ENCODE measurements at regions not wholly inside any gene's neighbourhood (a gene's known extent, or its start where the extent isn't known, plus 50 kb on each side); places are given as distances from the start of the nearest gene placed in this dataset.

- DNase-seq = no peak
Observed at GRCh38 chr15:62976301-62976881, 66.2 kb upstream of the TPM1 start.

GRCh38 chr15:62977952-62978811, 64.4 kb upstream of the TPM1 start:
- no peak for DNase-seq

- DNase-seq = no peak
Observed at GRCh38 chr15:62979252-62979651, 63.3 kb upstream of the TPM1 start.

GRCh38 chr15:62981071-62981470, 61.5 kb upstream of the TPM1 start:
- DNase-seq = no peak

DNA sequence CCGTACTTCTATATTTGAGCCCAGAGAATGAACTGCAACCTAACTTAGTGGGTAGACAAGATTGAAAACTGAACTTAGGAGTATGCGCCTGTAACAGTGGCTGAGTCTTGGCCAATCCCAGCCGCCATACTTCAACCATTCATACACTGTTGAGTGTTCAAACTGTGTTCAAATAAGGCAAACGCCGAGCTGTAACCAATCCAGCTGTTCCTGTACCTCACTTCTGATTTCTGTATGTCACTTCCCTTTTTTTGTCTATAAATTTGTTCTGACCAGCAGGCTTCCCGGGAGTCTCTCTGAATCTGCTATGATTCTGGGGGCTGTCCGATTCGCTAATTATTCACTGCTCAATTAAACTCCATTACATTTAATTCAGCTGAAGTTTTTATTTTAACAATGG, 58.6 kb upstream of the TPM1 start:
- no peak for DNase-seq

DNA sequence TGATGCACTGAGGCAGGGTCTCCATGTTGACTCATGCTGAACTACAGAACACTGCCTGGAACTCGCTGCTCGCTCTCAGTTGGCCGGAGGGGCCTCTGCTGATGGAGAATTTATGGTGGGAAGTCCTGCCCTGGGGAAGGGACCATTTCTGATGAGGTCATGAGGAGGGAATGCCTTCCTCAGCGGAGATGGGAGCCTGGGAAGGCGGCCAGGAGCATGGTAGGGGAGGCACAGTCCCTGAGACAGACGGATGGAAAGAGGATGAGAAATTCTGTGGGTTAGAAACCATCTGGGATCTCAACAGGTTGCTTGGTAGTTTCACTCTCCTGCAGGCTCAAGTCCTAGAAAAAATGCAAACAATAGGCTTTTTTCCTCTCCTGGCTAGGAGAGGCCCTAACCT, 56.8 kb upstream of the TPM1 start:
- DNase-seq = no peak

GRCh38 chr15:62986948-62987347, 55.6 kb upstream of the TPM1 start:
- no peak for DNase-seq

GRCh38 chr15:62988701-62989100, 53.8 kb upstream of the TPM1 start:
- no peak for DNase-seq

- DNase-seq = no peak
Observed at GRCh38 chr15:62989366-62990055, 53.0 kb upstream of the TPM1 start.

- DNase-seq = no peak
Observed at GRCh38 chr15:62991698-62992097, 50.8 kb upstream of the TPM1 start.

- DNase-seq = no peak
Observed at GRCh38 chr15:62992302-62992701, 50.2 kb upstream of the TPM1 start.
